ENCODE measurements at regions not wholly inside any gene's neighbourhood (a gene's known extent, or its start where the extent isn't known, plus 50 kb on each side); places are given as distances from the start of the nearest gene placed in this dataset.
A peak's percentile ranks its signal among the peaks of the same experiment; 100 is the strongest.

DNA sequence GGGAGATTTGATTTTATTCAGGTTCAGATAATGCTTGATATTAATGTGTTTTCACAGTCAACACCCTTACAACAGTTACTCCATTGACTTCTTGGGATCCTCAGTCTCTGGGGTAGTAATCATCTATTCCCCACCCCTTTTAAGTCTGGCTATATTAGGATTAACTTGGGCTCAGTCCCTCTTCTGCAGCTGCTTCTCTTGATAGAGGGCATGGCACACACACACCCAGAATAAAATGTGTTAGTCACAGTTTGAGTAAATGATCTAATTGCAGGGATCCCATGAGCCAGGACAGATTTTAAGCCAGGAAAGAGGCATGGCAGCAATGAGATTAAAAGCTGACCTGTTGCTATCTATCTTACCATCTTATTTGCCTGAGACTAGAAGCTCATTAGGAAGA lies 53.7 kb upstream of the VLDLR start:
- Histone ChIP-seq H3K4me1 (ENCODE audit: insufficient read depth, low read length) (peaks cover 11% of the 10 kb centered on the region), H3K27ac (ENCODE audit: low read depth, low read length) (no peak overlapping the region), H2AFZ (ENCODE audit: low read length) (no peak overlapping the region), H3K36me3 (ENCODE audit: insufficient read depth, low read length) (no peaks in the 10 kb centered on the region), H3K79me2 (ENCODE audit: insufficient read depth, low read length) (no peaks in the 10 kb centered on the region), H4K20me1 (ENCODE audit: insufficient read depth, low read length) (no peaks in the 10 kb centered on the region), H3K4me3 (ENCODE audit: insufficient read depth, low read length) (no peak overlapping the region), H3K4me2 (ENCODE audit: insufficient read depth, low read length) (no peak overlapping the region), H3K9me3 (ENCODE audit: low read depth, low read length) (no peaks in the 10 kb centered on the region), H3K27me3 (ENCODE audit: insufficient read depth, low read length) (no peaks in the 10 kb centered on the region)
- TF ChIP-seq, protein P1, sequence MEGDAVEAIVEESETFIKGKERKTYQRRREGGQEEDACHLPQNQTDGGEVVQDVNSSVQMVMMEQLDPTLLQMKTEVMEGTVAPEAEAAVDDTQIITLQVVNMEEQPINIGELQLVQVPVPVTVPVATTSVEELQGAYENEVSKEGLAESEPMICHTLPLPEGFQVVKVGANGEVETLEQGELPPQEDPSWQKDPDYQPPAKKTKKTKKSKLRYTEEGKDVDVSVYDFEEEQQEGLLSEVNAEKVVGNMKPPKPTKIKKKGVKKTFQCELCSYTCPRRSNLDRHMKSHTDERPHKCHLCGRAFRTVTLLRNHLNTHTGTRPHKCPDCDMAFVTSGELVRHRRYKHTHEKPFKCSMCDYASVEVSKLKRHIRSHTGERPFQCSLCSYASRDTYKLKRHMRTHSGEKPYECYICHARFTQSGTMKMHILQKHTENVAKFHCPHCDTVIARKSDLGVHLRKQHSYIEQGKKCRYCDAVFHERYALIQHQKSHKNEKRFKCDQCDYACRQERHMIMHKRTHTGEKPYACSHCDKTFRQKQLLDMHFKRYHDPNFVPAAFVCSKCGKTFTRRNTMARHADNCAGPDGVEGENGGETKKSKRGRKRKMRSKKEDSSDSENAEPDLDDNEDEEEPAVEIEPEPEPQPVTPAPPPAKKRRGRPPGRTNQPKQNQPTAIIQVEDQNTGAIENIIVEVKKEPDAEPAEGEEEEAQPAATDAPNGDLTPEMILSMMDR (IDR thresholded peaks at IDR 0.05; ENCODE audit: extremely low read depth, low read depth, low read length), result no peak
- DNase-seq (ENCODE audit: insufficient read length, low spot score, missing footprints), result no peak

DNA sequence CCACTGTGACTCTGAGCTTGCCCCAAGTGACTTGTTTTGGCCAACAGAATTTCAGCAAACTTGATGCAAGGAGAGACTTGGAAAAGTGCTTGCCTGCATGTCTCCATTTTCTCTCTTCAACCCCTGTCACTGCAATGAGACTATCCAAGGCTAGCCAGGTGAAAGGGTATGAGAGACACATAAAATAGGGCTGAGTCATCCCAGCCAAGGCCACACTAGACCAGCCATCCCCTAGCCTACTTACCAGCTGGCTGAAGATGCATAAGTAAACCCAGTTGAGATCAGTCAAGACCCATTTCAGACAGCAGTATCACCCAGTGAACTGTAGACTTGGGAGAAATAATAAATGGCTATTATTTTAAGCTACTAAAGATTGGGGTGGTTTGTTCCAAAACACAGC lies 52.9 kb upstream of the VLDLR start:
- Histone ChIP-seq H3K4me2 (ENCODE audit: insufficient read depth, low read length) (no peak overlapping the region), H3K4me1 (ENCODE audit: insufficient read depth, low read length) (peaks cover 11% of the 10 kb centered on the region), H3K9me3 (ENCODE audit: low read depth, low read length) (no peaks in the 10 kb centered on the region), H3K79me2 (ENCODE audit: insufficient read depth, low read length) (no peaks in the 10 kb centered on the region), H3K27ac (ENCODE audit: low read depth, low read length) (no peak overlapping the region), H4K20me1 (ENCODE audit: insufficient read depth, low read length) (no peaks in the 10 kb centered on the region), H3K27me3 (ENCODE audit: insufficient read depth, low read length) (no peaks in the 10 kb centered on the region), H2AFZ (ENCODE audit: low read length) (no peak overlapping the region), H3K36me3 (ENCODE audit: insufficient read depth, low read length) (no peaks in the 10 kb centered on the region), H3K4me3 (ENCODE audit: insufficient read depth, low read length) (no peak overlapping the region)
- no peak for DNase-seq (ENCODE audit: insufficient read length, low spot score, missing footprints)
- TF ChIP-seq, protein P1 (IDR thresholded peaks at IDR 0.05; ENCODE audit: extremely low read depth, low read depth, low read length), result no peak

DNA sequence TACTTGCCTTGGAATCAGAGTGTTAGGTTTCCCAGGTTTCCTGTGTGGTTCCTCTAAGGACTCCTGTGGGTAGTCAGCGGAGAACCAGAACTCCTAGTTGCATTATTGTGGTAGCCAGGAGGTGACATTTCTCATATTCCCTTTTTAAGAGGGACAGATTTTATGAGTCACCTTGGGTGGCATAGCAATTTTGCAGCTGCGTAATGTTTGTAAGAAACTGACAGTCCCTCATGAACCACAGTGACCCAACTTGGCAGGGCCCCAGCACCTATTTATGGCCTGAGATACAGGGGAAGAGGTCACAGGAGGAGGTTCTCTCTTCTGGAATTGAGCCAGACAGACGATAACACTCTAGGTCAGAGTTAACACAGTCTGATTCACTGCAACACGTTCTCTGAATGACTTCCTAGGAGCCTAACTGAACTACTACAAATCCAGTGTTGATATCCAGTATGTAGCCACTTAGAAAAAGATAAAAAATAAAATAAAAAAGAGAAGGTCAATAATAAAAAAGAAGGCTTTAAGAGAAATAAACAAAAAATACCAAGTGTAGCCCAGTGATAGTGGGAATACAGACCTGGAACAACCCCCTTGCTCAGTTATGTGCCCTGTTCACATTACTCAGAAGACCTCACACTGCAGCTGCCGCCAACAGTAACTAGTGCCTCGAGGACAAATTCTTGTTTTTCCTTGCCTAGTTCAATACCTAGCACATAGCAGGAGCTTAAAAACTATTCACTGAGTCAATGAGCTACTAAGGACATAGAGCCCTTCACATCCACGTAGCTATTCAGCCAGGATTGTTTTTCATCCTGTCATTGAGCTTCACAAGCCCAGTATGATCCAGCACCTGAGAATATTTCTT lies 50.7 kb upstream of the VLDLR start:
- Histone ChIP-seq H3K4me3 (ENCODE audit: insufficient read depth, low read length) (no peak overlapping the region), H3K79me2 (ENCODE audit: insufficient read depth, low read length) (no peaks in the 10 kb centered on the region), H3K4me2 (ENCODE audit: insufficient read depth, low read length) (peak overlapping the region; percentile 56), H3K27ac (ENCODE audit: low read depth, low read length) (no peak overlapping the region), H2AFZ (ENCODE audit: low read length) (no peak overlapping the region), H3K4me1 (ENCODE audit: insufficient read depth, low read length) (peaks cover 11% of the 10 kb centered on the region), H4K20me1 (ENCODE audit: insufficient read depth, low read length) (no peaks in the 10 kb centered on the region), H3K9me3 (ENCODE audit: low read depth, low read length) (no peaks in the 10 kb centered on the region), H3K27me3 (ENCODE audit: insufficient read depth, low read length) (no peaks in the 10 kb centered on the region), H3K36me3 (ENCODE audit: insufficient read depth, low read length) (no peaks in the 10 kb centered on the region)
- no peak for DNase-seq (ENCODE audit: insufficient read length, low spot score, missing footprints)
- TF ChIP-seq, protein P1 (IDR thresholded peaks at IDR 0.05; ENCODE audit: extremely low read depth, low read depth, low read length), result no peak
